Loucy (cell line): ENCODE measurements at regions not wholly inside any gene's neighbourhood (a gene's known extent, or its start where the extent isn't known, plus 50 kb on each side); places are given as distances from the start of the nearest gene placed in this dataset.

Experiments used
- H2AFZ ChIP-seq: fragments of 200-600 bp; sonication (generic); 2 replicates; pipeline ENCODE4 v1.6.0; 2016; ENCODE audit warnings: antibody characterized with exemption, mild to moderate bottlenecking, low read length, moderate library complexity
- H3F3A ChIP-seq: fragments of 200-600 bp; 2 replicates; pipeline ENCODE4 v1.6.0; 2016; ENCODE audit warnings: antibody characterized with exemption, low read depth, mild to moderate bottlenecking
- H3K27me3 ChIP-seq: fragments of 200-600 bp; sonication (generic); 2 replicates; pipeline ENCODE4 v1.6.1; 2014; ENCODE audit warnings: low read length, mild to moderate bottlenecking; ENCODE audit not compliant: insufficient read depth, poor library complexity, severe bottlenecking
- H3K36me3 ChIP-seq: fragments of 200-600 bp; sonication (generic); 2 replicates; pipeline ENCODE4 v1.6.1; 2016; ENCODE audit warnings: low read length; ENCODE audit not compliant: insufficient read depth
- H3K4me1 ChIP-seq: fragments of 200-600 bp; sonication (generic); 2 replicates; pipeline ENCODE4 v1.5.1; 2014; ENCODE audit warnings: low read length, mild to moderate bottlenecking; ENCODE audit not compliant: insufficient read depth, poor library complexity, severe bottlenecking
- H3K4me2 ChIP-seq: fragments of 200-600 bp; sonication (generic); 2 replicates; pipeline ENCODE4 v1.6.0; 2014; ENCODE audit warnings: antibody characterized with exemption, low read length, low read depth, mild to moderate bottlenecking; ENCODE audit not compliant: poor library complexity, severe bottlenecking
- H3K4me3 ChIP-seq: fragments of 200-600 bp; sonication (generic); 2 replicates; pipeline ENCODE4 v1.5.1; 2014; ENCODE audit warnings: low read length, mild to moderate bottlenecking, mixed read lengths; ENCODE audit not compliant: poor library complexity, severe bottlenecking
- H3K79me2 ChIP-seq: fragments of 200-600 bp; sonication (generic); 2 replicates; pipeline ENCODE4 v1.6.1; 2014; ENCODE audit warnings: low read length; ENCODE audit not compliant: insufficient read depth
- H3K9ac ChIP-seq: fragments of 200-600 bp; sonication (generic); 2 replicates; pipeline ENCODE4 v1.6.0; 2014; ENCODE audit warnings: mild to moderate bottlenecking, low read depth, low read length, moderate library complexity; ENCODE audit not compliant: poor library complexity, severe bottlenecking
- H3K9me2 ChIP-seq: fragments of 200-600 bp; sonication (generic); replicated peaks from 2 replicates; pipeline ENCODE4 v1.6.1; 2016; ENCODE audit warnings: low read depth, low read length, mixed read lengths
- H3K9me3 ChIP-seq: fragments of 200-600 bp; sonication (generic); 2 replicates; pipeline ENCODE4 v1.6.1; 2014; ENCODE audit warnings: mild to moderate bottlenecking, antibody characterized with exemption, low read length, low read depth; ENCODE audit not compliant: insufficient read depth
- H4K20me1 ChIP-seq: fragments of 200-600 bp; sonication (generic); 2 replicates; pipeline ENCODE4 v1.6.0; 2014; ENCODE audit warnings: antibody characterized with exemption, low read length, mild to moderate bottlenecking; ENCODE audit not compliant: insufficient read depth, poor library complexity, severe bottlenecking
- CTCF ChIP-seq: fragments of 200-600 bp; sonication (generic); conservative IDR thresholded peaks from 2 replicates; pipeline ENCODE4 v1.5.1; 2014; ENCODE audit warnings: mild to moderate bottlenecking, antibody characterized with exemption, low read length
- EZH2phosphoT487 ChIP-seq: fragments of 200-600 bp; IDR thresholded peaks from 2 replicates; pipeline ENCODE4 v1.6.1; 2018; ENCODE audit warnings: antibody characterized with exemption, mild to moderate bottlenecking, moderate library complexity, borderline replicate concordance

- Histone ChIP-seq H3F3A (no peaks in the 10 kb centered on the region), H3K4me1 (no peaks in the 10 kb centered on the region), H3K9me2 (no peaks in the 10 kb centered on the region), H4K20me1 (no peaks in the 10 kb centered on the region), H3K79me2 (no peaks in the 10 kb centered on the region), H2AFZ (no peak overlapping the region), H3K9ac (no peak overlapping the region), H3K4me3 (no peak overlapping the region), H3K36me3 (no peaks in the 10 kb centered on the region), H3K27me3 (no peaks in the 10 kb centered on the region), H3K9me3 (no peaks in the 10 kb centered on the region), H3K4me2 (no peak overlapping the region)
- TF ChIP-seq CTCF, result no peak
- no peak for TF ChIP-seq EZH2phosphoT487
Observed at GRCh38 chr1:88351960-88352359, 332.1 kb upstream of the PKN2 start.

- Histone ChIP-seq H3K79me2 (no peaks in the 10 kb centered on the region), H3K9me3 (no peaks in the 10 kb centered on the region), H3K9ac (no peak overlapping the region), H3K36me3 (no peaks in the 10 kb centered on the region), H3K9me2 (no peaks in the 10 kb centered on the region), H3K4me1 (no peaks in the 10 kb centered on the region), H3K4me3 (no peak overlapping the region), H3F3A (no peaks in the 10 kb centered on the region), H2AFZ (no peak overlapping the region), H4K20me1 (no peaks in the 10 kb centered on the region), H3K4me2 (no peak overlapping the region), H3K27me3 (no peaks in the 10 kb centered on the region)
- no peak for TF ChIP-seq CTCF
- no peak for TF ChIP-seq EZH2phosphoT487
Observed at GRCh38 chr1:88354256-88354655, 329.8 kb upstream of the PKN2 start.

DNA sequence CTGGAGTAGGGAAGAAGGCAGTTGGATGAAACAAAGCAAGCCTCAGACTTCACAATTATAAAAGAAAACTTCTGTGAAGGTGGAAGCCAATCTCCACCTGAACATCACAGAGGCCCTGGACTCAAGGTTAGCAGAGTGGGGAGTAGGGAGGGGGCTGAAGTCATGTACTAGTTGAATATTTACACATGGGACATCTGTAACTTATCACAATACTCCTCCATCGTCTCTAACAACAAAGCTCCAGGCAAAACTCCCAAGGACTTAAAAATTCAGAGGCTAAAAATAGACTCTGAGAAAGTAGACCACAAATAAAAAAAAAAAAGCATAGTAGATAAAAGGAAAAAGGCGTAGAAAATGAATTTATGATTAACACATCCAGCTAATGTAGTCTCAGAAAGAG lies 326.3 kb upstream of the PKN2 start:
- H3K36me3 ChIP-seq, result no peaks in the 10 kb centered on the region

More for the DNA sequence above, 326.3 kb upstream of the PKN2 start:
- Histone ChIP-seq H3K4me3 (no peak overlapping the region), H3K9me2 (no peaks in the 10 kb centered on the region), H4K20me1 (no peaks in the 10 kb centered on the region), H3F3A (no peaks in the 10 kb centered on the region), H3K9me3 (no peaks in the 10 kb centered on the region), H3K27me3 (no peaks in the 10 kb centered on the region), H3K9ac (no peak overlapping the region), H2AFZ (no peak overlapping the region), H3K4me2 (no peak overlapping the region), H3K4me1 (no peaks in the 10 kb centered on the region), H3K79me2 (no peaks in the 10 kb centered on the region)
- no peak for TF ChIP-seq EZH2phosphoT487
- TF ChIP-seq CTCF, result no peak
